PC-9 (cell line): ENCODE measurements at regions not wholly inside any gene's neighbourhood (a gene's known extent, or its start where the extent isn't known, plus 50 kb on each side); places are given as distances from the start of the nearest gene placed in this dataset.

ENCODE experiments used
- CTCF ChIP-seq: fragments of 200-600 bp; sonication (generic); conservative IDR thresholded peaks from 2 replicates; pipeline ENCODE4 v1.6.1; 2017; ENCODE audit warnings: mixed run types, antibody characterized with exemption, mild to moderate bottlenecking, moderate library complexity
- EZH2 ChIP-seq: fragments of 200-600 bp; sonication (generic); IDR thresholded peaks from 2 replicates; pipeline ENCODE4 v1.8.0; 2017; ENCODE audit warnings: antibody characterized with exemption, low read depth

- TF ChIP-seq CTCF = no peak
- TF ChIP-seq EZH2 = no peak
Measured at GRCh38 chr11:87597725-87598124, 560.0 kb downstream of the TMEM135 start.
